NT2/D1 (cell line): ENCODE measurements at regions not wholly inside any gene's neighbourhood (a gene's known extent, or its start where the extent isn't known, plus 50 kb on each side); places are given as distances from the start of the nearest gene placed in this dataset.
"Not testable (repeated sequence)": the region's sequence is repeated elsewhere in the genome, so short reads cannot be mapped to it uniquely, and the experiment has no call there.

Experiments used
- SUZ12 ChIP-seq: IDR thresholded peaks from 2 replicates; pipeline ENCODE4 v1.6.1; 2011; ENCODE audit not compliant: insufficient read length, insufficient read depth; ENCODE audit errors: extremely low read depth
- ZNF274 ChIP-seq: IDR thresholded peaks from 2 replicates; pipeline ENCODE4 v1.6.1; 2011; ENCODE audit warnings: mild to moderate bottlenecking, low read depth, low read length

DNA sequence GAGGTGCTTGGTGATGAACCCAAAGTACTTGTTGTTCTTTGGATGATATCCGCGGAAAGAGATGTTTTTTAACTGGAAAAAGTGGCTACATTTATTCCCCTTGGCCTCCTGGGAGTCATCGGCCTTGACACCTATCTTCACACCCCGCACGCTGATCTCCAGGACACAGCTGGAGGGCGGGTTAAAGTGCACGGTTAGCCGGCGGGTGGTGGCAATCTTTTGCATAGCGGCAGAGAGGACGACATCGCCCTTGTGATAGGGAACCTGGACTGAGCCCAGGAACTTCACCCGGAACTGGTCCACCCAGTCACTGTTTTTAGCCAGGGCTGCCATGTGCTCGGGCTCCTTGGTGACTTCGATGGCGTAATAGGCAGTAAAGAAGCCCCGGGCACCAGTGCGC is 110.5 kb upstream of the PLEKHM1 start:
- TF ChIP-seq ZNF274, SUZ12: not testable (repeated sequence)
